HCT116 (cell line): ENCODE measurements at regions not wholly inside any gene's neighbourhood (a gene's known extent, or its start where the extent isn't known, plus 50 kb on each side); places are given as distances from the start of the nearest gene placed in this dataset.
"Not testable (repeated sequence)": the region's sequence is repeated elsewhere in the genome, so short reads cannot be mapped to it uniquely, and the experiment has no call there.

ENCODE experiments used
- ATAC-seq: fragments of 200-7000 bp; cut with Tn5 transposase; 2 replicates; pipeline ENCODE4 v1.9.1; 2020; ENCODE audit warnings: mild to moderate bottlenecking, moderate library complexity
- BruUV-seq: library from RNA; stranded (reverse); fragments of 400-500 nt; replicated peaks from 2 replicates; lab custom pipeline; 2021; lab: Mats Ljungman, UMichigan
- CTCF ChIA-PET: fragments of 300-600 bp; sonication (Branson Sonifier 250); formaldehyde crosslinking; loops from one replicate; lab custom pipeline; 2021; ENCODE audit warnings: antibody characterized with exemption; lab: Charles Lee
- POLR2A ChIA-PET: fragments of 300-600, 350-600 bp; sonication (Branson Sonifier 250); formaldehyde crosslinking; loops from one replicate; lab custom pipeline; 2021; ENCODE audit warnings: antibody characterized with exemption; lab: Charles Lee
- RAD21 ChIA-PET, 2 experiments: fragments of 300-600 bp; sonication (Branson Sonifier 250); formaldehyde crosslinking; loops; one replicate each; lab custom pipeline; 2023; ENCODE audit warnings: low total read pairs in 2 of 2; ENCODE audit not compliant: uncharacterized antibody in 2 of 2, unreplicated experiment in 2 of 2, low non-redundant PET in 1 of 2; lab: Charles Lee
- DNase-seq: peaks from one replicate; pipeline ENCODE4 v3.0.0-alpha.2; 2010; ENCODE audit warnings: low read depth, low spot score
- H2AFZ ChIP-seq: fragments of 200-600 bp; shearing (Covaris generic), sonication (generic); 2 replicates; pipeline ENCODE4 v1.6.1; 2017; ENCODE audit warnings: low read depth, mixed run types, mixed read lengths, antibody characterized with exemption, low read length; ENCODE audit not compliant: poor library complexity, severe bottlenecking
- H3K27ac ChIP-seq: 2 replicates; pipeline ENCODE4 v1.5.1; 2012; ENCODE audit warnings: low read depth, low read length
- H3K27me3 ChIP-seq: fragments of 200-600 bp; sonication (generic); 2 replicates; pipeline ENCODE4 v1.6.1; 2016; ENCODE audit warnings: mixed run types, low read length, mixed read lengths; ENCODE audit not compliant: insufficient read depth
- H3K36me3 ChIP-seq, 2 experiments: fragments of 200-500 bp in 1 of 2; fragments of 200-600 bp in 1 of 2; sonication (Bioruptor generic) in 1 of 2; sonication (generic) in 1 of 2; 2 replicates each; pipeline versions ENCODE4 v1.5.1 to v1.6.1; 2014 to 2016; ENCODE audit warnings: low read length in 2 of 2, inconsistent platforms in 1 of 2, mixed read lengths in 1 of 2, mixed run types in 1 of 2; ENCODE audit not compliant: insufficient read depth in 2 of 2, control insufficient read depth in 1 of 2
- H3K4me1 ChIP-seq, 2 experiments: fragments of 200-600 bp in 1 of 2; sonication (generic) in 1 of 2; 2 replicates each; pipeline versions ENCODE4 v1.5.1 to v1.6.1; 2012 to 2017; ENCODE audit warnings: low read length in 2 of 2, inconsistent platforms in 1 of 2, mild to moderate bottlenecking in 1 of 2, mixed read lengths in 1 of 2, mixed run types in 1 of 2, moderate library complexity in 1 of 2; ENCODE audit not compliant: insufficient read depth in 2 of 2, control insufficient read depth in 1 of 2
- H3K4me2 ChIP-seq: fragments of 200-600 bp; sonication (generic); 2 replicates; pipeline ENCODE4 v1.6.1; 2017; ENCODE audit warnings: mixed run types, low read length, mixed read lengths
- H3K4me3 ChIP-seq, 2 experiments: fragments of 200-600 bp in 1 of 2; sonication (generic) in 1 of 2; replicated peaks in 1 of 2; 2 replicates each; pipeline ENCODE4 v1.5.1; 2011 to 2016; ENCODE audit warnings: low read length in 2 of 2, control low read depth in 1 of 2, low read depth in 1 of 2, mild to moderate bottlenecking in 1 of 2, mixed read lengths in 1 of 2, mixed run types in 1 of 2
- H3K79me2 ChIP-seq: fragments of 200-600 bp; sonication (generic); 2 replicates; pipeline ENCODE4 v1.6.1; 2017; ENCODE audit warnings: mild to moderate bottlenecking, mixed run types, low read length, moderate library complexity, mixed read lengths; ENCODE audit not compliant: insufficient read depth
- H3K9ac ChIP-seq: fragments of 200-600 bp; sonication (generic); 2 replicates; pipeline ENCODE4 v1.6.1; 2016; ENCODE audit warnings: low read length, mixed read lengths
- H3K9me2 ChIP-seq: fragments of 200-600 bp; sonication (generic), shearing (Covaris generic); 2 replicates; pipeline ENCODE4 v1.6.1; 2017; ENCODE audit warnings: mixed run types, mild to moderate bottlenecking, moderate library complexity; ENCODE audit not compliant: insufficient read depth
- H3K9me3 ChIP-seq, 2 experiments: fragments of 200-500 bp in 1 of 2; fragments of 200-600 bp in 1 of 2; sonication (Bioruptor generic) in 1 of 2; sonication (generic) in 1 of 2; 2 replicates each; pipeline ENCODE4 v1.6.1; 2014 to 2017; ENCODE audit warnings: low read length in 2 of 2, mixed read lengths in 2 of 2, inconsistent platforms in 1 of 2, low read depth in 1 of 2, mild to moderate bottlenecking in 1 of 2, mixed run types in 1 of 2, moderate library complexity in 1 of 2; ENCODE audit not compliant: control insufficient read depth in 1 of 2, insufficient read depth in 1 of 2
- H4K20me1 ChIP-seq: fragments of 200-600 bp; sonication (generic), shearing (Covaris generic); 2 replicates; pipeline ENCODE4 v1.6.1; 2017; ENCODE audit warnings: mixed run types, mild to moderate bottlenecking, moderate library complexity; ENCODE audit not compliant: insufficient read depth
- ATF3 ChIP-seq: IDR thresholded peaks from 2 replicates; pipeline ENCODE4 v1.6.1; 2012
- CBX3 ChIP-seq: IDR thresholded peaks from 2 replicates; pipeline ENCODE4 v1.6.1; 2012; ENCODE audit warnings: low read depth
- CEBPB ChIP-seq: IDR thresholded peaks from 2 replicates; pipeline ENCODE4 v1.6.1; 2012; ENCODE audit warnings: low read depth
- CTCF ChIP-seq, 3 experiments: fragments of 200-600 bp in 1 of 3; sonication (generic) in 1 of 3; IDR thresholded peaks in 2 of 3; conservative IDR thresholded peaks in 1 of 3; 2 replicates each; pipeline ENCODE4 v1.5.1; 2012 to 2017; ENCODE audit warnings: low read depth in 2 of 3, low read length in 2 of 3, antibody characterized with exemption in 1 of 3, borderline replicate concordance in 1 of 3, control low read depth in 1 of 3, mild to moderate bottlenecking in 1 of 3, mixed read lengths in 1 of 3, mixed run types in 1 of 3, moderate library complexity in 1 of 3; ENCODE audit not compliant: insufficient read depth in 1 of 3
- FOSL1 ChIP-seq: IDR thresholded peaks from 2 replicates; pipeline ENCODE4 v1.6.1; 2012; ENCODE audit warnings: low read depth
- JUND ChIP-seq: IDR thresholded peaks from 2 replicates; pipeline ENCODE4 v1.6.1; 2012
- POLR2AphosphoS5 ChIP-seq: IDR thresholded peaks from 2 replicates; pipeline ENCODE4 v1.6.1; 2011; ENCODE audit warnings: mild to moderate bottlenecking, low read depth, low read length, moderate library complexity
- RAD21 ChIP-seq: IDR thresholded peaks from 2 replicates; pipeline ENCODE4 v1.6.1; 2012; ENCODE audit warnings: low read depth, mild to moderate bottlenecking
- SIN3A ChIP-seq: IDR thresholded peaks from 2 replicates; pipeline ENCODE4 v1.6.1; 2012; ENCODE audit warnings: low read depth
- SP1 ChIP-seq: IDR thresholded peaks from 2 replicates; pipeline ENCODE4 v1.6.1; 2012; ENCODE audit warnings: low read depth
- SRF ChIP-seq: IDR thresholded peaks from 2 replicates; pipeline ENCODE4 v1.6.1; 2012; ENCODE audit warnings: low read depth
- ZBTB33 ChIP-seq: IDR thresholded peaks from 2 replicates; pipeline ENCODE4 v1.6.1; 2011; ENCODE audit warnings: mild to moderate bottlenecking, low read length, moderate library complexity; ENCODE audit not compliant: insufficient replicate concordance; ENCODE audit errors: extremely low read depth
- ZFX ChIP-seq: fragments of 450-650 bp; IDR thresholded peaks from 2 replicates; pipeline ENCODE4 v1.6.1; 2017
- ZNF274 ChIP-seq: fragments of 200-500 bp; sonication (Bioruptor generic); IDR thresholded peaks from 2 replicates; pipeline ENCODE4 v1.6.1; 2014; ENCODE audit warnings: mild to moderate bottlenecking, low read depth, low read length, inconsistent platforms
- intact Hi-C: fragments of 100-400 bp; cut with micrococcal nuclease; formaldehyde crosslinking; loops from 2 replicates; pipeline ENCODE4 v1.10.0; 2022

- intact Hi-C loops: no loop called here
- DNase-seq (no peak), ATAC-seq (no peak)
- Histone ChIP-seq H3K4me3 (no peak overlapping the region), H2AFZ (no peak overlapping the region), H4K20me1 (no peaks in the 10 kb centered on the region), H3K9ac (no peak overlapping the region), H3K27ac (no peak overlapping the region), H3K9me3 (peaks cover 8 to 18% of the 10 kb centered on the region in 2 experiments; a peak in 2 of 4 replicates), H3K9me2 (no peaks in the 10 kb centered on the region), H3K79me2 (no peaks in the 10 kb centered on the region), H3K4me1 (no peaks in the 10 kb centered on the region), H3K36me3 (no peaks in the 10 kb centered on the region), H3K4me2 (no peak overlapping the region), H3K27me3 (no peaks in the 10 kb centered on the region)
- ChIA-PET CTCF (no interaction called here), RAD21 (no interaction called here), POLR2A (no interaction called here)
- TF ChIP-seq POLR2AphosphoS5 (no peak), ZFX (no peak), RAD21 (no peak), ZBTB33 (no peak), ZNF274 (no peak), CBX3 (no peak), SRF (no peak), SP1 (no peak), FOSL1 (no peak), SIN3A (no peak), JUND (no peak), CEBPB (no peak), CTCF (IDR thresholded peaks at IDR 0.05 in 2 of 3, conservative IDR thresholded peaks at IDR 0.05 in 1 of 3; ENCODE audit: borderline replicate concordance in 1 of 3, insufficient read depth in 1 of 3, low read depth in 2 of 3, low read length in 2 of 3) (no peak), ATF3 (no peak)
- BruUV-seq: no TSS peak
These were observed 379.1 kb downstream of the GALC start for GRCh38 chr14:87613881-87614280.

GRCh38 chr14:87607056-87607455 is 385.9 kb downstream of the GALC start:
- RAD21 ChIA-PET, CTCF ChIA-PET, intact Hi-C loops, H2AFZ ChIP-seq, H3K4me3 ChIP-seq, H3K36me3 ChIP-seq, H3K27me3 ChIP-seq, H4K20me1 ChIP-seq, DNase-seq, H3K4me1 ChIP-seq, BruUV-seq, POLR2A ChIA-PET, H3K79me2 ChIP-seq, H3K9ac ChIP-seq, H3K27ac ChIP-seq, H3K4me2 ChIP-seq, H3K9me2 ChIP-seq, ATAC-seq: not testable (repeated sequence)
- H3K9me3 ChIP-seq: peaks cover 9 to 11% of the 10 kb centered on the region in 2 experiments; a peak in 2 of 4 replicates
